Loucy (cell line): ENCODE measurements at regions not wholly inside any gene's neighbourhood (a gene's known extent, or its start where the extent isn't known, plus 50 kb on each side); places are given as distances from the start of the nearest gene placed in this dataset.

Experiments
- H2AFZ ChIP-seq: fragments of 200-600 bp; sonication (generic); 2 replicates; pipeline ENCODE4 v1.6.0; 2016; ENCODE audit warnings: antibody characterized with exemption, mild to moderate bottlenecking, low read length, moderate library complexity
- H3F3A ChIP-seq: fragments of 200-600 bp; 2 replicates; pipeline ENCODE4 v1.6.0; 2016; ENCODE audit warnings: antibody characterized with exemption, low read depth, mild to moderate bottlenecking
- H3K27me3 ChIP-seq: fragments of 200-600 bp; sonication (generic); 2 replicates; pipeline ENCODE4 v1.6.1; 2014; ENCODE audit warnings: low read length, mild to moderate bottlenecking; ENCODE audit not compliant: insufficient read depth, poor library complexity, severe bottlenecking
- H3K36me3 ChIP-seq: fragments of 200-600 bp; sonication (generic); 2 replicates; pipeline ENCODE4 v1.6.1; 2016; ENCODE audit warnings: low read length; ENCODE audit not compliant: insufficient read depth
- H3K4me1 ChIP-seq: fragments of 200-600 bp; sonication (generic); 2 replicates; pipeline ENCODE4 v1.5.1; 2014; ENCODE audit warnings: low read length, mild to moderate bottlenecking; ENCODE audit not compliant: insufficient read depth, poor library complexity, severe bottlenecking
- H3K4me2 ChIP-seq: fragments of 200-600 bp; sonication (generic); 2 replicates; pipeline ENCODE4 v1.6.0; 2014; ENCODE audit warnings: antibody characterized with exemption, low read length, low read depth, mild to moderate bottlenecking; ENCODE audit not compliant: poor library complexity, severe bottlenecking
- H3K4me3 ChIP-seq: fragments of 200-600 bp; sonication (generic); 2 replicates; pipeline ENCODE4 v1.5.1; 2014; ENCODE audit warnings: low read length, mild to moderate bottlenecking, mixed read lengths; ENCODE audit not compliant: poor library complexity, severe bottlenecking
- H3K79me2 ChIP-seq: fragments of 200-600 bp; sonication (generic); 2 replicates; pipeline ENCODE4 v1.6.1; 2014; ENCODE audit warnings: low read length; ENCODE audit not compliant: insufficient read depth
- H3K9ac ChIP-seq: fragments of 200-600 bp; sonication (generic); 2 replicates; pipeline ENCODE4 v1.6.0; 2014; ENCODE audit warnings: mild to moderate bottlenecking, low read depth, low read length, moderate library complexity; ENCODE audit not compliant: poor library complexity, severe bottlenecking
- H3K9me2 ChIP-seq: fragments of 200-600 bp; sonication (generic); replicated peaks from 2 replicates; pipeline ENCODE4 v1.6.1; 2016; ENCODE audit warnings: low read depth, low read length, mixed read lengths
- H3K9me3 ChIP-seq: fragments of 200-600 bp; sonication (generic); 2 replicates; pipeline ENCODE4 v1.6.1; 2014; ENCODE audit warnings: mild to moderate bottlenecking, antibody characterized with exemption, low read length, low read depth; ENCODE audit not compliant: insufficient read depth
- H4K20me1 ChIP-seq: fragments of 200-600 bp; sonication (generic); 2 replicates; pipeline ENCODE4 v1.6.0; 2014; ENCODE audit warnings: antibody characterized with exemption, low read length, mild to moderate bottlenecking; ENCODE audit not compliant: insufficient read depth, poor library complexity, severe bottlenecking
- EZH2phosphoT487 ChIP-seq: fragments of 200-600 bp; IDR thresholded peaks from 2 replicates; pipeline ENCODE4 v1.6.1; 2018; ENCODE audit warnings: antibody characterized with exemption, mild to moderate bottlenecking, moderate library complexity, borderline replicate concordance
- TF ChIP-seq, protein P1 (sequence below): fragments of 200-600 bp; sonication (generic); conservative IDR thresholded peaks from 2 replicates; pipeline ENCODE4 v1.5.1; 2014; ENCODE audit warnings: mild to moderate bottlenecking, antibody characterized with exemption, low read length

DNA sequence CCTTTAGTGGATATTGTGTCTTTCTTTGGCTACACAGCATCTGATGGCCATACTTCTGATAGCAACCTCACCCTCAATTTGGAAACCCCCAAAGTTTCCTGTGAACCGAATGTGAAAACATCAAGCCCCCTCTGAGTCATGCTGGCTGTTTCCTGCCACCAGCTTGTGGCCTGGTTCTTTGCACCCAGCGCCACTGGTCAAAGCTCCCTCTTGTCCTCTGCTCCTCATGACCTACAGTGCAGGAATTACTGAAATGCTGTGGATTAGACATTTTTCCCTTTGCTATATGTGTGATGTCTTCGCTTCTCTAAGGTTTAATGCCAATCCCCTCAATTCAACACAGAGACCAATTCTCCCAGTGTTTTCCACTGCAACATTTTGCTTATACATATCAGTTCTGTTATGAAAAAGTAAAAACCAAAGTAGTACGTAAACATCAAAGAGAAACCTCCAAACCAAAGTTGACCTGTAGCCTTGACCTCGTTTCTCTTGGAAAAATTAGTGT is 224.0 kb upstream of the TENM3 start:
- Histone ChIP-seq H3K9ac (no peak overlapping the region), H3K79me2 (no peaks in the 10 kb centered on the region), H3F3A (no peaks in the 10 kb centered on the region), H2AFZ (no peak overlapping the region), H4K20me1 (no peaks in the 10 kb centered on the region), H3K4me1 (no peaks in the 10 kb centered on the region), H3K9me2 (no peaks in the 10 kb centered on the region), H3K4me3 (no peak overlapping the region), H3K9me3 (no peaks in the 10 kb centered on the region), H3K27me3 (no peaks in the 10 kb centered on the region), H3K36me3 (no peaks in the 10 kb centered on the region), H3K4me2 (no peak overlapping the region)
- TF ChIP-seq, protein P1, sequence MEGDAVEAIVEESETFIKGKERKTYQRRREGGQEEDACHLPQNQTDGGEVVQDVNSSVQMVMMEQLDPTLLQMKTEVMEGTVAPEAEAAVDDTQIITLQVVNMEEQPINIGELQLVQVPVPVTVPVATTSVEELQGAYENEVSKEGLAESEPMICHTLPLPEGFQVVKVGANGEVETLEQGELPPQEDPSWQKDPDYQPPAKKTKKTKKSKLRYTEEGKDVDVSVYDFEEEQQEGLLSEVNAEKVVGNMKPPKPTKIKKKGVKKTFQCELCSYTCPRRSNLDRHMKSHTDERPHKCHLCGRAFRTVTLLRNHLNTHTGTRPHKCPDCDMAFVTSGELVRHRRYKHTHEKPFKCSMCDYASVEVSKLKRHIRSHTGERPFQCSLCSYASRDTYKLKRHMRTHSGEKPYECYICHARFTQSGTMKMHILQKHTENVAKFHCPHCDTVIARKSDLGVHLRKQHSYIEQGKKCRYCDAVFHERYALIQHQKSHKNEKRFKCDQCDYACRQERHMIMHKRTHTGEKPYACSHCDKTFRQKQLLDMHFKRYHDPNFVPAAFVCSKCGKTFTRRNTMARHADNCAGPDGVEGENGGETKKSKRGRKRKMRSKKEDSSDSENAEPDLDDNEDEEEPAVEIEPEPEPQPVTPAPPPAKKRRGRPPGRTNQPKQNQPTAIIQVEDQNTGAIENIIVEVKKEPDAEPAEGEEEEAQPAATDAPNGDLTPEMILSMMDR = no peak
- no peak for TF ChIP-seq EZH2phosphoT487

GRCh38 chr4:182022909-182023308 is 220.3 kb upstream of the TENM3 start:
- Histone ChIP-seq H3K4me1 (no peaks in the 10 kb centered on the region), H3K4me2 (no peak overlapping the region)
- TF ChIP-seq EZH2phosphoT487 = no peak
- TF ChIP-seq, protein P1 = no peak

DNA sequence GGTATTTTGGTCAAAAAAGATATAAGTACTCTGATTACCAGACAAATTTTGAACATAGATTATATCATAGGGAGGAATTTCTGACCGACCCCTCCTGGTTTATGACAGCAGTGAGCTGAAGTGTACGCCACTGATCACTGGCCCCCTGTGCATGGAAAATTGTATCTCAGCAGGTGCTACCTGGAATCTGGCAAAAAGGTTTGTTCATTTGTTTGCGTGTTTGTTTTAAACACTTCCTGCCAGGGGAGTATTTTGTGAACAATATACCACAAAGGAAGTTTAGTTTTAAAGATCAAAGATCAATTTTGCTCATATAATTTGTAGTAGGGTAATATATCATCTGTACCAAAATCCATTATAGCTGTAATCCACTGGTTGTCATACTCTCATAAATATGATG is 219.7 kb upstream of the TENM3 start:
- Histone ChIP-seq H3K4me1 (no peaks in the 10 kb centered on the region), H3K9me2 (no peaks in the 10 kb centered on the region), H2AFZ (no peak overlapping the region), H3K9ac (no peak overlapping the region), H3K4me2 (no peak overlapping the region), H3K4me3 (no peak overlapping the region), H4K20me1 (no peaks in the 10 kb centered on the region), H3K36me3 (no peaks in the 10 kb centered on the region), H3K9me3 (no peaks in the 10 kb centered on the region), H3K79me2 (no peaks in the 10 kb centered on the region), H3F3A (no peaks in the 10 kb centered on the region), H3K27me3 (no peaks in the 10 kb centered on the region)
- TF ChIP-seq, protein P1 = no peak
- no peak for TF ChIP-seq EZH2phosphoT487

More at GRCh38 chr4:182022909-182023308, 220.3 kb upstream of the TENM3 start:
- Histone ChIP-seq H3K4me3 (no peak overlapping the region), H3K9me3 (no peaks in the 10 kb centered on the region), H2AFZ (no peak overlapping the region), H3F3A (no peaks in the 10 kb centered on the region), H3K9ac (no peak overlapping the region), H3K27me3 (no peaks in the 10 kb centered on the region), H3K36me3 (no peaks in the 10 kb centered on the region), H3K9me2 (no peaks in the 10 kb centered on the region), H4K20me1 (no peaks in the 10 kb centered on the region), H3K79me2 (no peaks in the 10 kb centered on the region)
